Upper lobe of left lung (tissue), 4 donors: ENCODE measurements at regions not wholly inside any gene's neighbourhood (a gene's known extent, or its start where the extent isn't known, plus 50 kb on each side); places are given as distances from the start of the nearest gene placed in this dataset.

ENCODE experiments used
- POLR2A ChIP-seq, 4 donors: fragments of 450-650 bp; IDR thresholded peaks; one replicate each; pipeline ENCODE4 v1.5.1; 2016 to 2017; ENCODE audit warnings: antibody characterized with exemption in 4 of 4, mild to moderate bottlenecking in 2 of 4
- POLR2AphosphoS5 ChIP-seq, 2 donors: sonication (generic); formaldehyde crosslinking; IDR thresholded peaks; one replicate each; pipeline ENCODE4 v1.5.1; 2017; ENCODE audit warnings: antibody characterized with exemption in 2 of 2

DNA sequence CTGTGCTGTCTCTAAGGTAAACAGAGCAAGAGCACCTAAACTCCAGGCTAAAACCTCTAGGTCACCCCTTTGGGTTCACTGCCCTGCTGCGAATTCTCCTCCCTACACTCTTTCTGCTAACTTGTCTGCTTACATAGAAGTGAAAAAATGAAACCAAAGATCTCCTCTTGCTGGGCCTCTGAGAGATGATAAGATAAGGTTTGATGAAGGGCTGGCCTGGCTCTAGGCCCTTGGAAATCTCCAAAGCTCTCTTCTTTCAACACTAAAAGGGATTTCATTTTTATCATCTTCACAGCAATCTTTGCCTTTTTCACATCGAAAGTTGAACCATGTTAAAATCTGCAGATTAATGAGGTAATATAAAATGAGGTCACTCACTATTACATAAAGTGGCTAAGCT is 450.8 kb upstream of the TLE4 start:
- TF ChIP-seq POLR2AphosphoS5 (IDR thresholded peaks at IDR 0.05) (no peak), POLR2A (IDR thresholded peaks at IDR 0.05) (no peak)
